B cell (primary cell): ENCODE measurements at regions not wholly inside any gene's neighbourhood (a gene's known extent, or its start where the extent isn't known, plus 50 kb on each side); places are given as distances from the start of the nearest gene placed in this dataset.

ENCODE experiments used
- ATAC-seq: fragments of 200-7000 bp; cut with Tn5 transposase; one replicate; pipeline ENCODE4 v1.10.0; 2021; ENCODE audit warnings: low read depth, mild to moderate bottlenecking, moderate number of reproducible peaks, moderate library complexity
- CTCF ChIA-PET: fragments of 350-600 bp; sonication (Branson Sonifier 250); formaldehyde crosslinking; loops from one replicate; lab custom pipeline; 2021; ENCODE audit warnings: antibody characterized with exemption, inconsistent platforms; lab: Charles Lee
- POLR2A ChIA-PET: fragments of 350-600 bp; sonication (Branson Sonifier 250); formaldehyde crosslinking; loops from one replicate; lab custom pipeline; 2021; ENCODE audit warnings: antibody characterized with exemption; lab: Charles Lee
- DNase-seq: peaks from one replicate; pipeline ENCODE4 v3.0.0; 2013
- H2AFZ ChIP-seq: 2 replicates; pipeline ENCODE4 v1.6.1; 2012; ENCODE audit warnings: mild to moderate bottlenecking, low read depth, low read length; ENCODE audit not compliant: insufficient read depth, poor library complexity, severe bottlenecking
- H3K27ac ChIP-seq, 2 donors: 1 replicate in 1 of 2; 2 replicates in 1 of 2; pipeline ENCODE4 v1.5.1; 2012 to 2013; ENCODE audit warnings: low read length in 2 of 2, mild to moderate bottlenecking in 2 of 2, moderate library complexity in 1 of 2
- H3K27me3 ChIP-seq, 4 experiments: fragments of 200-600 bp in 1 of 4; sonication (generic) in 1 of 4; replicated peaks in 1 of 4; 1 replicate in 2 of 4; 2 replicates in 2 of 4; pipeline versions ENCODE4 v1.6.1 to v1.7.0; 2013 to 2016; ENCODE audit warnings: low read length in 3 of 4, mild to moderate bottlenecking in 2 of 4, mixed read lengths in 1 of 4, moderate library complexity in 1 of 4; ENCODE audit not compliant: insufficient read depth in 4 of 4, control insufficient read depth in 3 of 4; ENCODE audit errors: control extremely low read depth in 1 of 4
- H3K36me3 ChIP-seq, 2 experiments: replicated peaks in 1 of 2; 1 replicate in 1 of 2; 2 replicates in 1 of 2; pipeline versions ENCODE4 v1.6.1 to v1.7.1; 2013; ENCODE audit warnings: low read length in 1 of 2; ENCODE audit not compliant: insufficient read depth in 2 of 2, control insufficient read depth in 1 of 2; ENCODE audit errors: control extremely low read depth in 1 of 2, extremely low read depth in 1 of 2
- H3K4me1 ChIP-seq, 2 donors: fragments of 200-600 bp in 1 of 2; sonication (generic) in 1 of 2; 1 replicate in 1 of 2; 2 replicates in 1 of 2; pipeline versions ENCODE4 v1.5.1 to v1.6.1; 2013 to 2017; ENCODE audit warnings: low read length in 2 of 2; ENCODE audit not compliant: control insufficient read depth in 2 of 2, insufficient read depth in 2 of 2
- H3K4me2 ChIP-seq: replicated peaks from 2 replicates; pipeline ENCODE3; 2012; ENCODE audit warnings: mild to moderate bottlenecking, low read depth, low read length; ENCODE audit not compliant: poor library complexity, severe bottlenecking
- H3K4me3 ChIP-seq, 5 experiments: fragments of 200-600 bp in 1 of 5; sonication (generic) in 1 of 5; 1 replicate in 3 of 5; 2 replicates in 2 of 5; pipeline versions ENCODE4 v1.5.1 to v1.7.0; 2011 to 2016; ENCODE audit warnings: low read length in 4 of 5, mild to moderate bottlenecking in 4 of 5, low read depth in 2 of 5, control low read depth in 1 of 5, moderate library complexity in 1 of 5; ENCODE audit not compliant: insufficient read depth in 1 of 5; ENCODE audit errors: control extremely low read depth in 1 of 5, extremely low read depth in 1 of 5
- H3K79me2 ChIP-seq: fragments of 200-600 bp; sonication (generic); one replicate; pipeline ENCODE4 v1.6.0; 2016; ENCODE audit warnings: low read length; ENCODE audit not compliant: control insufficient read depth, insufficient read depth
- H3K9ac ChIP-seq: fragments of 200-600 bp; sonication (generic); 2 replicates; pipeline ENCODE4 v1.6.1; 2017; ENCODE audit warnings: mild to moderate bottlenecking, low read length, moderate library complexity
- H3K9me3 ChIP-seq, 3 donors: one replicate each; pipeline versions ENCODE4 v1.6.1 to v1.7.1; 2013; ENCODE audit warnings: low read length in 2 of 3; ENCODE audit not compliant: control insufficient read depth in 2 of 3, insufficient read depth in 1 of 3; ENCODE audit errors: control extremely low read depth in 1 of 3
- H4K20me1 ChIP-seq: 2 replicates; pipeline ENCODE4 v1.6.0; 2012; ENCODE audit warnings: mild to moderate bottlenecking, low read length; ENCODE audit not compliant: insufficient read depth, control insufficient read depth, poor library complexity, severe bottlenecking
- H3K27ac Mint-ChIP-seq: one replicate; pipeline ENCODE4 v1.8.0; 2021; ENCODE audit warnings: mixed read lengths
- H3K27me3 Mint-ChIP-seq: one replicate; pipeline ENCODE4 v1.8.0; 2021; ENCODE audit warnings: mixed read lengths
- H3K4me1 Mint-ChIP-seq: one replicate; pipeline ENCODE4 v1.8.0; 2021; ENCODE audit warnings: mixed read lengths
- H3K4me3 Mint-ChIP-seq: one replicate; pipeline ENCODE4 v1.8.0; 2021; ENCODE audit warnings: mixed read lengths
- H3K9me3 Mint-ChIP-seq: one replicate; pipeline ENCODE4 v1.8.0; 2022; ENCODE audit warnings: mixed read lengths; ENCODE audit not compliant: insufficient read depth
- EZH2 ChIP-seq: IDR thresholded peaks from 2 replicates; pipeline ENCODE4 v1.6.1; 2012; ENCODE audit warnings: borderline replicate concordance, low read depth, mild to moderate bottlenecking, moderate library complexity, low read length; ENCODE audit not compliant: insufficient read depth, poor library complexity, severe bottlenecking
- WGBS: methylation state at CpG from one replicate; pipeline ENCODE4 v1.1.5; 2013; ENCODE audit warnings: missing lambda C conversion rate; ENCODE audit not compliant: insufficient coverage; 5-methylcytosine and 5-hydroxymethylcytosine counted together
- intact Hi-C: fragments of 100-400 bp; cut with micrococcal nuclease; formaldehyde crosslinking; loops from one replicate; pipeline ENCODE4 v1.10.0; 2022
- TF ChIP-seq, protein P1 (sequence below): fragments of 200-600 bp; IDR thresholded peaks from one replicate; pipeline ENCODE4 v1.8.0; 2022; ENCODE audit warnings: antibody characterized with exemption, mild to moderate bottlenecking

DNA sequence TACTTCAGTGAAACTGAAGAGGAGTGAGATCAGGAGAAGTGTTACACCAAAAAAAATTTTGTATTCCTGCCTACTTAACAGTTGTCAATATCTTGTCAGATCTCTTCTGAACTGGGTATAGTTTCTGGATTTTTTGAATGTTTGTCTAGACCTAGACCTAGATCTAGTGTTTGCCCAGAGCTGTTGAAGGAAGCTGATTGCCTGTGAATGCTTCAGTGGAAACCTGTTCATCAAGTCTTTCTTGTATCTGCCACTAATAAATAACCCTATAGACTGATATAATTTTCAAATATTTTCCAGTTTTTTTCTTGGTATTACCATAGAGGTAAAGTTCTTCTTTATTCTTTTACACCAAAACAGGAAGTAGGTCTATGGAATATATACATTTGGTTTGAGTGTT lies 781.5 kb upstream of the FBXO33 start:
- no peak overlapping the region for H3K9ac ChIP-seq
- intact Hi-C loops = no loop called here

DNA sequence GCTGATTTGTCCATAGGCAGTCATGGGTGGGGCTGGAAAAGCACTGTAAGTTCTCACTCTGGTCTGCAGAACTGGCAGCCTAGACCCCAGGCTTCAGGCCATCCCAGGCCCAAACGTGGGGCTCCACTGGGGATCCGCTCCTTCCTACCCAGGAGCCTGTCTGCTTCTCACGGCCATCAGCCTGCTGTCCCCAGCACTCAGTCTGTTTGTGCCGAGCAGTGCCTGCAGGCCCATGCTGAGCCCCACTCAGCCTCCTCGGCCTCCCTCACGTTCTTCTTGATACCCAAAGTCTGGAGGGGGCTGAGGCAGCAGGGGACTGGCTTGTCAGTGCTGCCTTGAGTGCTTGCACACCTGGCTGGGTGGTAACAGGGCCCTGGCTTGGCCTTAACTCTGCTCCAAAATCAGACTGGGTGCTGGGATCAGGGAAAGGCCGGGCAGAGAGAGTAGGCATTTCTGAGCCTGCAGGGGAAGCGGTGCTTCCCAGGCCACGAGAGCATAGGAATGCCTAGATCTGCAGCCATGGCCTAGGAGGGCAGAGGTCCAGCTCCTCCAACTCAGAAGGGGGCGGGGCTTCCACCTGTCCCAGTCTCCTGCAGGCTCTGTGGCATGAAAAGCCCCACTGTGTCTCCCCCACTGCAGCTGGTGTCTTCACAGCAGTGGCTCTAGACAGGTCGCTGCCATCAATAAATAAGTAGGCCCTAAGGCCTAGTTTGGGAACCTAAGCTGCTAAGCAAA lies 772.4 kb upstream of the FBXO33 start:
- Histone ChIP-seq H4K20me1 (no peaks in the 10 kb centered on the region), H3K4me1 (no peaks in the 10 kb centered on the region), H2AFZ (no peak overlapping the region), H3K9ac (no peak overlapping the region), H3K27me3 (no peaks in the 10 kb centered on the region), H3K4me3 (no peak overlapping the region), H3K36me3 (no peaks in the 10 kb centered on the region), H3K9me3 (peaks cover 0 to 19% (median 2%) of the 10 kb centered on the region in 3 donors), H3K4me2 (no peak overlapping the region), H3K27ac (no peak overlapping the region), H3K79me2 (no peaks in the 10 kb centered on the region)
- intact Hi-C loops = no loop called here
- 81% methylated on average over 11 of the region's 11 CpGs for WGBS
- ChIA-PET POLR2A (no interaction called here), CTCF (no interaction called here)
- TF ChIP-seq EZH2 = no peak
- TF ChIP-seq, protein P1, sequence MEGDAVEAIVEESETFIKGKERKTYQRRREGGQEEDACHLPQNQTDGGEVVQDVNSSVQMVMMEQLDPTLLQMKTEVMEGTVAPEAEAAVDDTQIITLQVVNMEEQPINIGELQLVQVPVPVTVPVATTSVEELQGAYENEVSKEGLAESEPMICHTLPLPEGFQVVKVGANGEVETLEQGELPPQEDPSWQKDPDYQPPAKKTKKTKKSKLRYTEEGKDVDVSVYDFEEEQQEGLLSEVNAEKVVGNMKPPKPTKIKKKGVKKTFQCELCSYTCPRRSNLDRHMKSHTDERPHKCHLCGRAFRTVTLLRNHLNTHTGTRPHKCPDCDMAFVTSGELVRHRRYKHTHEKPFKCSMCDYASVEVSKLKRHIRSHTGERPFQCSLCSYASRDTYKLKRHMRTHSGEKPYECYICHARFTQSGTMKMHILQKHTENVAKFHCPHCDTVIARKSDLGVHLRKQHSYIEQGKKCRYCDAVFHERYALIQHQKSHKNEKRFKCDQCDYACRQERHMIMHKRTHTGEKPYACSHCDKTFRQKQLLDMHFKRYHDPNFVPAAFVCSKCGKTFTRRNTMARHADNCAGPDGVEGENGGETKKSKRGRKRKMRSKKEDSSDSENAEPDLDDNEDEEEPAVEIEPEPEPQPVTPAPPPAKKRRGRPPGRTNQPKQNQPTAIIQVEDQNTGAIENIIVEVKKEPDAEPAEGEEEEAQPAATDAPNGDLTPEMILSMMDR = no peak
- peaks cover 4% of the 10 kb centered on the region for H3K9me3 Mint-ChIP-seq
- DNase-seq = no peak
- no peak overlapping the region for H3K4me3 Mint-ChIP-seq
- no peak for ATAC-seq
- no peaks in the 10 kb centered on the region for H3K4me1 Mint-ChIP-seq
- H3K27me3 Mint-ChIP-seq = no peaks in the 10 kb centered on the region
- no peak overlapping the region for H3K27ac Mint-ChIP-seq

More for the DNA sequence above, 781.5 kb upstream of the FBXO33 start:
- Histone ChIP-seq H3K36me3 (no peaks in the 10 kb centered on the region), H2AFZ (no peak overlapping the region), H3K9me3 (peaks cover 0 to 20% (median 5%) of the 10 kb centered on the region in 3 donors), H3K4me3 (no peak overlapping the region), H3K4me1 (peaks cover 5 to 10% of the 10 kb centered on the region in 2 donors), H4K20me1 (no peaks in the 10 kb centered on the region), H3K27ac (no peak overlapping the region), H3K4me2 (no peak overlapping the region), H3K79me2 (no peaks in the 10 kb centered on the region), H3K27me3 (no peaks in the 10 kb centered on the region)
- no peaks in the 10 kb centered on the region for H3K27me3 Mint-ChIP-seq
- no peak overlapping the region for H3K4me3 Mint-ChIP-seq
- no peak for DNase-seq
- CTCF ChIA-PET = no interaction called here
- ATAC-seq = no peak
- peaks cover 9% of the 10 kb centered on the region for H3K4me1 Mint-ChIP-seq
- H3K9me3 Mint-ChIP-seq = peaks cover 5% of the 10 kb centered on the region
- H3K27ac Mint-ChIP-seq = no peak overlapping the region
- POLR2A ChIA-PET = no interaction called here
- TF ChIP-seq, protein P1 = no peak
- TF ChIP-seq EZH2 = no peak
